Hepatocyte (in vitro differentiated cells): ENCODE measurements at regions not wholly inside any gene's neighbourhood (a gene's known extent, or its start where the extent isn't known, plus 50 kb on each side); places are given as distances from the start of the nearest gene placed in this dataset.

ENCODE experiments used
- CTCF ChIP-seq: fragments of 200-600 bp; sonication (generic); IDR thresholded peaks from 2 replicates; pipeline ENCODE4 v1.5.1; 2016; ENCODE audit warnings: antibody characterized with exemption, mild to moderate bottlenecking; ENCODE audit not compliant: poor library complexity
- EZH2 ChIP-seq: fragments of 200-600 bp; sonication (generic); IDR thresholded peaks from 2 replicates; pipeline ENCODE4 v1.6.1; 2016; ENCODE audit warnings: antibody characterized with exemption, mild to moderate bottlenecking, borderline replicate concordance
- EZH2phosphoT487 ChIP-seq: fragments of 200-600 bp; sonication (generic); IDR thresholded peaks from one replicate; pipeline ENCODE4 v1.6.1; 2018; ENCODE audit warnings: antibody characterized with exemption, mild to moderate bottlenecking, low read depth, moderate library complexity; ENCODE audit not compliant: unreplicated experiment, severe bottlenecking

DNA sequence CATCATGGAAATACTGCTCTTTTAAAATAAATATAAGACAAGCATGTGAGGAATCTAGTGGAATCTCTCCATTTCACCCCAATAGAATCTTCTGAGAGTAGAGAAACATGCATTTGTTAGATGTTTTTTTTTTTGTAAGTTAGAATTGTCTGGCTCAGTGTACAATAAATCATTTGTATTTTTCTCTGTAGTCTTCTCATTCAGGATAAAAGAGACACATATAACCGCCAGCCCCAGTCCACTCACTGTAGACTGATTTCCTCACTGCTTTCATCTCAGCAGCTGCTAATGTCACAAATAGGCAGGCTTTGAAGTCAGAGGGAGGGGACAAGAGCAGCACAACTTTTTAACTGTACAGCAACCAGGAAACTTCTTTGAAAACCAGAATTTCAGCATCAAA, 140.2 kb upstream of the RBMS3 start:
- TF ChIP-seq CTCF, result no peak
- TF ChIP-seq EZH2phosphoT487, result no peak
- TF ChIP-seq EZH2, result no peak
